Activated naive CD4-positive, alpha-beta T cell treated with Interleukin-2 at 50 U/mL for 16 hours (primary cell): ENCODE measurements at regions not wholly inside any gene's neighbourhood (a gene's known extent, or its start where the extent isn't known, plus 50 kb on each side); places are given as distances from the start of the nearest gene placed in this dataset.
"Not testable (repeated sequence)": the region's sequence is repeated elsewhere in the genome, so short reads cannot be mapped to it uniquely, and the experiment has no call there.

Experiments used
- DNase-seq: peaks from one replicate; pipeline ENCODE4 v3.0.0-alpha.2; 2020

- no peak for DNase-seq
These were observed 264.7 kb downstream of the CTH start for GRCh38 chr1:70675737-70676156.

- peak; percentile 20 for DNase-seq
These were observed 274.5 kb downstream of the CTH start for GRCh38 chr1:70685300-70686286.

- no peak for DNase-seq
These were observed 277.5 kb downstream of the CTH start for GRCh38 chr1:70688580-70688979.

GRCh38 chr1:70706381-70707037, 295.4 kb downstream of the CTH start:
- no peak for DNase-seq

- DNase-seq: no peak
These were observed 296.1 kb downstream of the CTH start for GRCh38 chr1:70707214-70707613.

GRCh38 chr1:70714149-70714548, 303.1 kb downstream of the CTH start:
- DNase-seq: no peak

GRCh38 chr1:70717211-70717610, 306.1 kb downstream of the CTH start:
- no peak for DNase-seq

- no peak for DNase-seq
These were observed 306.6 kb downstream of the CTH start for GRCh38 chr1:70717656-70718055.

GRCh38 chr1:70718086-70718630, 307.1 kb downstream of the CTH start:
- DNase-seq: no peak

GRCh38 chr1:70719154-70719553, 308.1 kb downstream of the CTH start:
- DNase-seq: no peak

GRCh38 chr1:70720109-70720508, 309.0 kb downstream of the CTH start:
- no peak for DNase-seq

- DNase-seq: no peak
These were observed 309.5 kb downstream of the CTH start for GRCh38 chr1:70720521-70720920.

- DNase-seq: no peak
These were observed 316.9 kb downstream of the CTH start for GRCh38 chr1:70727886-70728489.

- DNase-seq: not testable (repeated sequence)
These were observed 311.1 kb downstream of the PTGER3 start for GRCh38 chr1:70736518-70736917.

GRCh38 chr1:70737125-70737524, 310.5 kb downstream of the PTGER3 start:
- DNase-seq: no peak

- no peak for DNase-seq
These were observed 309.0 kb downstream of the PTGER3 start for GRCh38 chr1:70738624-70739023.

GRCh38 chr1:70745199-70745598, 302.4 kb downstream of the PTGER3 start:
- DNase-seq: no peak

- DNase-seq: not testable (repeated sequence)
These were observed 301.6 kb downstream of the PTGER3 start for GRCh38 chr1:70746062-70746461.

- not testable (repeated sequence) for DNase-seq
These were observed 300.5 kb downstream of the PTGER3 start for GRCh38 chr1:70747123-70747522.

GRCh38 chr1:70751676-70752287, 295.8 kb downstream of the PTGER3 start:
- DNase-seq: not testable (repeated sequence)

GRCh38 chr1:70754701-70755100, 292.9 kb downstream of the PTGER3 start:
- no peak for DNase-seq

GRCh38 chr1:70760154-70760553, 287.5 kb downstream of the PTGER3 start:
- DNase-seq: no peak

GRCh38 chr1:70762386-70762785, 285.2 kb downstream of the PTGER3 start:
- DNase-seq: no peak
